ENCODE measurements at regions not wholly inside any gene's neighbourhood (a gene's known extent, or its start where the extent isn't known, plus 50 kb on each side); places are given as distances from the start of the nearest gene placed in this dataset.
"Not testable (repeated sequence)": the region's sequence is repeated elsewhere in the genome, so short reads cannot be mapped to it uniquely, and the experiment has no call there.

DNA sequence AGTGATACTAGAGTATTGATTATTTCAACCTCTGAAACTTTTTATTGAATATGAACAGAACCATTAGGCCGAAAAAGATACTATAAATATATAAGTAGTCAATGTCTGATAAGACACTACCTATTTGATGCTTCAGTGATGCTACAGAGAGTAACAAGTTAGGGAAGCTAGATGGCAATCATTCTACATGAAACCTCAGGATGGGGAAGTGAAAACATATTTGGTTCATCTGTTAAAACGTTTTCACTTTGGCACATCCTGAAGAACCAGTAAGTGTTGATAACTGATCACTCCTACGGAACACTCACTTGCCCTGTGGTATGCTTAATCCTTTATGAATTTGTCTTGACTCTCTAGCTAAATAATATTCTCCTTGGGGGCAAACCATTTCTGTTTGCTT, 1064.9 kb downstream of the NXPH1 start:
- DNase-seq (ENCODE audit: low read depth), result peak; percentile 19
- TF ChIP-seq POLR2A (IDR thresholded peaks at IDR 0.05; ENCODE audit: extremely low read depth, insufficient read length), result no peak
- no peak overlapping the region for H3K4me3 ChIP-seq (ENCODE audit: low read depth, low read length)

DNA sequence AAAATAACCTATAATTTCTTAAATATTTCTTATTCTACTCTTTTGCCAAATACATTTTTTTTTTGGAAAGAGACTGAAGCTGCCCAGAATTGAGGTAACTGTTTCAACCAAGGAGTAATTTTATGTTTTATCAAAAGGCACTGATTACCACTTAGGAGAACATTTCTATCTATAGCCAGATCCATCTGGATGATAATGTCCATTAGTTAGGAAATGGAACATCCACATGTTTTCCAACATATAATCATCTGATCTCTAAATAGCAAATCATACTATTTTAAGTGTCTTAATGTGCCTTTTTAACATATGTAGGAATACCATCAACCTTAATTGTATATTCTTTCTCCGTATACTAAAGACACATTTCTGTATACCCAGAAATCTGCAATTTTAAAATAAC, 1068.9 kb downstream of the NXPH1 start:
- no peak for DNase-seq (ENCODE audit: low read depth)
- TF ChIP-seq POLR2A (IDR thresholded peaks at IDR 0.05; ENCODE audit: extremely low read depth, insufficient read length) (no peak), MYC (IDR thresholded peaks at IDR 0.05; ENCODE audit: low read depth, low read length) (no peak)
- TF ChIP-seq, protein P1, sequence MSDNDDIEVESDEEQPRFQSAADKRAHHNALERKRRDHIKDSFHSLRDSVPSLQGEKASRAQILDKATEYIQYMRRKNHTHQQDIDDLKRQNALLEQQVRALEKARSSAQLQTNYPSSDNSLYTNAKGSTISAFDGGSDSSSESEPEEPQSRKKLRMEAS (IDR thresholded peaks at IDR 0.05; ENCODE audit: low read depth, low read length), result no peak
- TF ChIP-seq, protein P2, sequence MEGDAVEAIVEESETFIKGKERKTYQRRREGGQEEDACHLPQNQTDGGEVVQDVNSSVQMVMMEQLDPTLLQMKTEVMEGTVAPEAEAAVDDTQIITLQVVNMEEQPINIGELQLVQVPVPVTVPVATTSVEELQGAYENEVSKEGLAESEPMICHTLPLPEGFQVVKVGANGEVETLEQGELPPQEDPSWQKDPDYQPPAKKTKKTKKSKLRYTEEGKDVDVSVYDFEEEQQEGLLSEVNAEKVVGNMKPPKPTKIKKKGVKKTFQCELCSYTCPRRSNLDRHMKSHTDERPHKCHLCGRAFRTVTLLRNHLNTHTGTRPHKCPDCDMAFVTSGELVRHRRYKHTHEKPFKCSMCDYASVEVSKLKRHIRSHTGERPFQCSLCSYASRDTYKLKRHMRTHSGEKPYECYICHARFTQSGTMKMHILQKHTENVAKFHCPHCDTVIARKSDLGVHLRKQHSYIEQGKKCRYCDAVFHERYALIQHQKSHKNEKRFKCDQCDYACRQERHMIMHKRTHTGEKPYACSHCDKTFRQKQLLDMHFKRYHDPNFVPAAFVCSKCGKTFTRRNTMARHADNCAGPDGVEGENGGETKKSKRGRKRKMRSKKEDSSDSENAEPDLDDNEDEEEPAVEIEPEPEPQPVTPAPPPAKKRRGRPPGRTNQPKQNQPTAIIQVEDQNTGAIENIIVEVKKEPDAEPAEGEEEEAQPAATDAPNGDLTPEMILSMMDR (IDR thresholded peaks at IDR 0.05; ENCODE audit: low read depth, low read length), result no peak
- no peak overlapping the region for H3K4me3 ChIP-seq (ENCODE audit: low read depth, low read length)

DNA sequence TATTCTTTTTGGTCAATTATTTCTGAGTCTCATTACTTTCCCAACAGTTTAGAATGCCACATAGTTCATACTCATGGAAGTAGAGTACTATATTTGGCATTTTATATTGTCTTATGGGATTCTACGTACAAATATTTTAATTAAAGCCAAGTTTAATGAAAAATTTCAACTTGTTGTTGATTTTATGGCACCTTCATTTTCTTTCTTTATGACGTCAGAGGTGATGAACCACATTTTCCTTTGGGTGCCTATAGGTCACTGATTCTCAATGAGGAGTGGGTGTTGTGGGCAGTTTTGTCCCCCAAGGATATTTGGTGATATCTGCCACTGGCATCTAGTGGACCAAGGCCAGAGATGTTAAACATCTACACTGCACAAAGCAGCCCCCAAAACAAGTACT, 1071.3 kb downstream of the NXPH1 start:
- no peak overlapping the region for H3K4me3 ChIP-seq (ENCODE audit: low read depth, low read length)
- DNase-seq (ENCODE audit: low read depth), result no peak
- TF ChIP-seq MYC (IDR thresholded peaks at IDR 0.05; ENCODE audit: low read depth, low read length), result no peak
- TF ChIP-seq POLR2A (IDR thresholded peaks at IDR 0.05; ENCODE audit: extremely low read depth, insufficient read length), result no peak
- TF ChIP-seq, protein P2 (IDR thresholded peaks at IDR 0.05; ENCODE audit: low read depth, low read length), result no peak
- TF ChIP-seq, protein P1 (IDR thresholded peaks at IDR 0.05; ENCODE audit: low read depth, low read length), result no peak

DNA sequence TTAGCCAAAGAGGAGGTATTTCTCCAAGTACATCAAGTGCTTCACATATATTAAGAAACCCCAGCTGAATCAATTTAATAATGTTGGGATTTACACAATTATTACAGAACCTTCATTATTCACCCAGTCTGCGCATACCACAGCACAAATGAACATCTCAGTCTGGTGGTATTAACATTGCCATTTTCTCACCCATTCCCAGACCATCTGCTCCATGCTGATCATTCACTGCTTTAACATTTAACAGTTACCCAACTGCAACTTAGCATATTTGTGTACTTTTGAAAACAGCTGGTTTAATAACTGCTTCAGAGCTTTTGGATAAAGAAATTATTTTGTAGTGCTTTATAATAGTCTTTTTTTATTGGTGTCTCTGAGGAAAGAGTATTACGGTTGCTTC, 1072.1 kb downstream of the NXPH1 start:
- TF ChIP-seq, protein P1 (IDR thresholded peaks at IDR 0.05; ENCODE audit: low read depth, low read length), result no peak
- no peak for DNase-seq (ENCODE audit: low read depth)
- no peak overlapping the region for H3K4me3 ChIP-seq (ENCODE audit: low read depth, low read length)

DNA sequence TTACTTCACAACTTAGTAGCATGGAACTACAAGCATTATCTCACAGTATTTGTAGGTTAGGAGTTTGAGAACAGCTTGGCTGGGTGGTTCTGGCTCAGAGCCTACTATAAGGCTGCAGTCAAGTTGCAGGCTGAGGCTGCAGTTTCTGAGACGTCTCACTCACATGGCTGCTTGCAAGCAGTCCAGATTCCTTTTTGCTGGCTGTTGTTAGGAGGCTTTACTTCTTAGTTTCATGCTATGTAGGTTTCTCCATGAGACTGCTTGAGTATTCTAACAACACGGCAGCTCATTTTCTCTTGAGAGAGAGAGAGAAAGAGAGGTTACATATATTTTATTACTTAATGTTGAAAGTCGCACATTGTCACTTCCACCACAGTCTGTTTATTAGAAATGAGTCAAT, 1073.9 kb downstream of the NXPH1 start:
- TF ChIP-seq, protein P1 (IDR thresholded peaks at IDR 0.05; ENCODE audit: low read depth, low read length), result no peak
- TF ChIP-seq, protein P2 (IDR thresholded peaks at IDR 0.05; ENCODE audit: low read depth, low read length), result no peak
- TF ChIP-seq MYC (IDR thresholded peaks at IDR 0.05; ENCODE audit: low read depth, low read length) (no peak), POLR2A (IDR thresholded peaks at IDR 0.05; ENCODE audit: extremely low read depth, insufficient read length) (no peak)
- no peak for DNase-seq (ENCODE audit: low read depth)
- H3K4me3 ChIP-seq (ENCODE audit: low read depth, low read length), result no peak overlapping the region

DNA sequence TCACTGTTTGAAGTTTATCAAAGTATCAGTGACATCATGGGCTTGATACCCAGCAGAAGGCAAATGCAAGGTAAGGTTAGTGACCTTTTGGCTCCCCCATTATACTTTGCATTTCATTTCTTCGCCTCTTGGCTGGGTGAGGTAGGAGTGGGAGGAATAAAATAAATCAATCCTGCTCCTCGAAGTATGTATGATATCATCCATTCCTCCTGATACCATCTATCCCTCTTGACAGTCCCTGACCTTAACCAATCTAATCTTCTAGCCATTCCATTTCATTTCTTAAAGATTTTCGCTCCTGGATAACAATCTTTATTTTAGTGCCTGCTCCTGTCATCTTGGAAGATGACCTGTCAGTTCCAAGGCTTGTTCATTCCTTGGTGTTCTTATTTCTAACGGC, 1083.3 kb downstream of the NXPH1 start:
- H3K4me3 ChIP-seq (ENCODE audit: low read depth, low read length), result no peak overlapping the region
- TF ChIP-seq, protein P2 (IDR thresholded peaks at IDR 0.05; ENCODE audit: low read depth, low read length), result no peak
- TF ChIP-seq POLR2A (IDR thresholded peaks at IDR 0.05; ENCODE audit: extremely low read depth, insufficient read length) (no peak), MYC (IDR thresholded peaks at IDR 0.05; ENCODE audit: low read depth, low read length) (no peak)
- TF ChIP-seq, protein P1 (IDR thresholded peaks at IDR 0.05; ENCODE audit: low read depth, low read length), result no peak
- no peak for DNase-seq (ENCODE audit: low read depth)

DNA sequence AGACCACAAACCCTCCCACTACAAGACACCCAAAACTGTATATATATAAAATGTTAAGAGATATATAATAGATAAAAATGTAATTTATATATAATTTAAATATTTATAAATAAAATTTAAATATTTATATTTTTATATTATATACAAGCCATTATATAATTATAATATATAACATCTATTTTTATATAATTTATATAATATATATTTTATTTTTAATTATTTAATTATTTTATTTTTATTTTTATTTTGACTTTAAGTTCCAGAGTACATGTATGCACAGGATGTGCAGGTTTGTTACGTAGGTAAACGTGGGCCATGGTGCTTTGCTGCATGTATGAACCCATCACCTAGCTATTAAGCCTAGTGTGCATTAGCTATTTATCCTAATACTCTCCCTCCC, 1090.2 kb downstream of the NXPH1 start:
- no peak for DNase-seq (ENCODE audit: low read depth)
- no peak overlapping the region for H3K4me3 ChIP-seq (ENCODE audit: low read depth, low read length)
- TF ChIP-seq, protein P2 (IDR thresholded peaks at IDR 0.05; ENCODE audit: low read depth, low read length), result no peak
- TF ChIP-seq, protein P1 (IDR thresholded peaks at IDR 0.05; ENCODE audit: low read depth, low read length), result no peak
- no peak for TF ChIP-seq POLR2A (IDR thresholded peaks at IDR 0.05; ENCODE audit: extremely low read depth, insufficient read length)
- TF ChIP-seq MYC (IDR thresholded peaks at IDR 0.05; ENCODE audit: low read depth, low read length), result no peak

DNA sequence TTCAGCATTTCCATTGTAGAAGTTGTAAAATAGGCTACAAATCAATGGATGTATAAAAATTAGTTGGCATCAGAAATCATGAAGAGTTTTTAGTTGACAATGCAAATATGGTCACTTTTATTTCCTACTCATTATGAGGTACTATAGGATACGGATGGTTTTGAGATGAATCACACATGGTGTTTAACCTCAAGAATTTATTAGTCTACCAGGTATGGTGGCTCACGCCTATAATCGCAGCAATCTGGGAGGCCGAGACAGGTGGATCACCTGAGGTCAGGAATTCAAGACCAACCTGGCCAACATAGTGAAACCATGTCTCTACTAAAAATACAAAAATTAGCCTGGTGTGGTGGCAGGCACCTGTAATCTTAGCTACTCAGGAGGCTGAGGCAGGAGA, 1119.0 kb downstream of the NXPH1 start:
- H3K4me3 ChIP-seq (ENCODE audit: low read depth, low read length); DNase-seq (ENCODE audit: low read depth): not testable (repeated sequence)

All from NB4 (cell line).